ENCODE measurements at regions not wholly inside any gene's neighbourhood (a gene's known extent, or its start where the extent isn't known, plus 50 kb on each side); places are given as distances from the start of the nearest gene placed in this dataset.

DNA sequence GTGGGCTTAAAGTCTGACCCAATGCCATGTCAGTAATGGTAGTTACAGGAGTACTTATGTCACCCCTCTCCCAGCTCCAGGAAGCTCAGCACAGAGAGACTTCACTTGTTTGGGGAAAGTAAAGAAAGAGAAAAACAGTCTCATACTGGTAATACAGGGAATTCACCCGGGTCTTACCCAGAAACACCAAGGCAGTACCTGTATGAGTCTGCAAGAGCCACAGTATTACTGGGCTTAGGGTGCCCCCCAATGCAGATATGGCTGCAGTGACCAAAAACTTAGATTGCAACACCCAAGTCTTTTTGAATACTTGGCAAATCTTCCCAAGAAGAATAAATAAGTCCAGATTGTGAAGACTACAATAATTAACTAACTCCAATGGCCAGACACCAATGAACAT is 622.1 kb downstream of the IGSF11 start:
- TF ChIP-seq ZNF384 (IDR thresholded peaks at IDR 0.05) (no peak), NFRKB (IDR thresholded peaks at IDR 0.05) (no peak), ARNT (IDR thresholded peaks at IDR 0.05) (no peak), ELF4 (IDR thresholded peaks at IDR 0.05) (no peak), CTBP1 (IDR thresholded peaks at IDR 0.05; ENCODE audit: borderline replicate concordance) (no peak), SP1 (IDR thresholded peaks at IDR 0.05) (no peak), SUZ12 (IDR thresholded peaks at IDR 0.05) (no peak), BHLHE40 (IDR thresholded peaks at IDR 0.05; ENCODE audit: borderline replicate concordance) (no peak)
- TF ChIP-seq, protein P1, sequence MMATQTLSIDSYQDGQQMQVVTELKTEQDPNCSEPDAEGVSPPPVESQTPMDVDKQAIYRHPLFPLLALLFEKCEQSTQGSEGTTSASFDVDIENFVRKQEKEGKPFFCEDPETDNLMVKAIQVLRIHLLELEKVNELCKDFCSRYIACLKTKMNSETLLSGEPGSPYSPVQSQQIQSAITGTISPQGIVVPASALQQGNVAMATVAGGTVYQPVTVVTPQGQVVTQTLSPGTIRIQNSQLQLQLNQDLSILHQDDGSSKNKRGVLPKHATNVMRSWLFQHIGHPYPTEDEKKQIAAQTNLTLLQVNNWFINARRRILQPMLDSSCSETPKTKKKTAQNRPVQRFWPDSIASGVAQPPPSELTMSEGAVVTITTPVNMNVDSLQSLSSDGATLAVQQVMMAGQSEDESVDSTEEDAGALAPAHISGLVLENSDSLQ (IDR thresholded peaks at IDR 0.05) = no peak
